GM06990 (cell line): ENCODE measurements at regions not wholly inside any gene's neighbourhood (a gene's known extent, or its start where the extent isn't known, plus 50 kb on each side); places are given as distances from the start of the nearest gene placed in this dataset.

Experiments
- DNase-seq: peaks from one replicate; pipeline ENCODE4 v3.0.0-alpha.2; 2011; ENCODE audit not compliant: insufficient read length; ENCODE audit errors: extremely low read depth
- H3K27me3 ChIP-seq: replicated peaks from 2 replicates; pipeline ENCODE4 v1.6.0; 2011; ENCODE audit warnings: low read length; ENCODE audit not compliant: control insufficient read depth, insufficient read depth
- H3K36me3 ChIP-seq: 2 replicates; pipeline ENCODE4 v1.5.1; 2011; ENCODE audit warnings: low read length; ENCODE audit not compliant: control insufficient read depth, insufficient read depth
- H3K4me3 ChIP-seq: replicated peaks from 2 replicates; pipeline ENCODE4 v1.5.1; 2011; ENCODE audit warnings: low read depth, mild to moderate bottlenecking, control low read depth, low read length
- CTCF ChIP-seq: IDR thresholded peaks from 2 replicates; pipeline ENCODE4 v1.5.1; 2011; ENCODE audit warnings: low read length, control low read depth, mild to moderate bottlenecking, inconsistent platforms; ENCODE audit not compliant: insufficient read depth, poor library complexity, severe bottlenecking

DNA sequence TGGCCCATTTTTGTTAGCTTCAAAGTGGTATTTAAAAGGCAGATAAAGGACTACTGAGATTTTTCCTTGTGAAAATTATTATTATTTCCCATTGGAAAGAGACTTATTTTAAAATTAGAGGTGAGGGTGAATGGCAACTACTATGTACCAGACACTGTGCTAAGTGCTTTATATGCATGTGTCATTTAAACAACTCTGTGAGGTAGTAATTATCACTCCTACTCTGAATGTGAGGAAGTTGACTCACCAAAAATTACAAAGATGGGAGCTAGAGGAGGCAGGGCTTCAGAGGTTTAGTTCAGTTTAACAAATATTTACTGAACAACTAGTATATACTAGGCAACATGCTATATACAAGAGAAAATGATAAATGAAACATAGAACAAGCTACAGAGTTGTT is 78.2 kb downstream of the MSL3 start:
- Histone ChIP-seq H3K27me3 (no peaks in the 10 kb centered on the region), H3K4me3 (no peak overlapping the region), H3K36me3 (no peaks in the 10 kb centered on the region)
- DNase-seq = no peak
- no peak for TF ChIP-seq CTCF

- Histone ChIP-seq H3K27me3 (no peaks in the 10 kb centered on the region), H3K4me3 (no peak overlapping the region), H3K36me3 (no peaks in the 10 kb centered on the region)
- TF ChIP-seq CTCF = no peak
- DNase-seq = no peak
These were observed 79.4 kb downstream of the MSL3 start for GRCh38 chrX:11837437-11837836.

- Histone ChIP-seq H3K4me3 (no peak overlapping the region), H3K36me3 (no peaks in the 10 kb centered on the region), H3K27me3 (no peaks in the 10 kb centered on the region)
- no peak for TF ChIP-seq CTCF
- no peak for DNase-seq
These were observed 106.1 kb downstream of the MSL3 start for GRCh38 chrX:11864171-11864570.

DNA sequence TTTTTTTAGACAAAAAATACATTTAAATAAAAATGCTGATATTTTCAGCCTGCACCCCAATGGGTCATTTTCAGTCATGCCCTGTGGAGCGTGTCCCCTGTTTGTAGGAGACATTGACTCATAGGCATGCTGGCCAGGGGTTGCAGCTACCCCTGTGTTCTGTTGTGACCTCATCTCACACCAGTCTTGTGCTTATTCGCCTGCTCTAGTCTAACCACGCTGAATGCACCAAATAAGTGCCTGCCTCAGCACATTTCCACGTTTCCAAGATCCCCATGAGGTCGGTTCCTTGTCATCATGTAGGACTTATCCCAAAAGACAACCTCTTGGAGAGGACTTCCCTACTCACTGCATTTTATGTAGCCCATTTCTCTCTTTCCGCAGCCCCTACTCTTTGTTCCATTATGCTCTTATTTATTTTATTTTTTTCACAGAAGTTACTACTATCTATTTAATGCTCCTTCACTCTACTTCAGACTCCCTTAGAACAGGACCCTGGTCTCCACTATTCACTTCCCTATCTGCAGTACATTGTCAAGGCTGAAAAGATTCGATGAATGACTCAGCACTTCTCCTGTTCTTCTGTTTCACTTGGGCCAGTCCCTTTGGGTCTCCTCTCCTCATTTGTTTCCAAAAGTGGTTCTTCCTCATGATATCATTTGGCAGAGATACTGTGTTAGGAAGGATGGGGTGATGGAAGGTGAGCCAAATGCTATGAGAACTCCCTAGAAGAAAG is 109.7 kb downstream of the MSL3 start:
- TF ChIP-seq CTCF = no peak
- DNase-seq = no peak
- Histone ChIP-seq H3K4me3 (no peak overlapping the region), H3K36me3 (no peaks in the 10 kb centered on the region), H3K27me3 (no peaks in the 10 kb centered on the region; the same call in 1 of the 2 replicates)

DNA sequence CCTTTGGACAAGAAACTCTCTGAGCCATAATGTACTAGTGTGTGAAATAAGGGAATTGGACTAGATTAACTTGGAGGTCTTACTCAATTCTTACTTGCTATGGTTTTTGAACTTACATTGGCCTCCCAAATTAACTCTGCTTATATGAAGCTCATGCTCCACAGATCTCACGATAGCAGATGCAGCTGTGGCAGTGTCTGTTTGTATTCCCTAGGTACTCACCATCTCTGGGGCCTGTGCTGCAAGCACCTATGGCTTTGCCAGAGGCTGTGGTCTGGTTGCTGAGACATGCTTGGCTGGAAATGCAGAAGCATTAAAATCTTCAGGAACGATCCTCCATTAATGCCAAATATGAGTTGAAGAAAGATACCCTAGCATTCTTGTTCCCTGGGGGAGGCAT is 112.8 kb downstream of the MSL3 start:
- Histone ChIP-seq H3K4me3 (no peak overlapping the region), H3K36me3 (no peaks in the 10 kb centered on the region), H3K27me3 (no peaks in the 10 kb centered on the region; the same call in 1 of the 2 replicates)
- TF ChIP-seq CTCF = no peak
- no peak for DNase-seq
